ENCODE measurements at regions not wholly inside any gene's neighbourhood (a gene's known extent, or its start where the extent isn't known, plus 50 kb on each side); places are given as distances from the start of the nearest gene placed in this dataset.

DNA sequence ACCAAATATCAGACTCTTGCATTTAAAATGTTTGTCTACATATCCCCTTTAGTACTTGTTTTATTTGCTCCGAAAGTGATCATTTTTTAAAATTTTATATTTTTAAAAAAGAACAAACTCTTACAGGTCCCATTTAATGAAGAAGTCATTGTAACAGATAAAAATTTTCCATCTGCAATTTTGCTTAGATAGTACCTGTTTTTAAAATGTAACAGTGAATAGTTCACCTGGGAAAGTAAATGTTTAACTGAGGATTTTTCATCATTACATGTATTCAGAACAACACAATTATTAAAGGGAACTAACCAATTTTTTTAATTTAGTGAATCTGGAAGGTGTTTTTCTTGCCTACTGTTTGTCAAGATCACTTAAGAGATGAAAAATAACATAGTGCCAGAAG, 1099.5 kb upstream of the PHF14 start:
- no peaks in the 10 kb centered on the region for H3K9me3 ChIP-seq (ENCODE audit: control insufficient read depth, low read length)
- no peaks in the 10 kb centered on the region for H3K27me3 ChIP-seq (ENCODE audit: control insufficient read depth, insufficient read depth, low read length)
- no peak overlapping the region for H3K27ac ChIP-seq
- H3K4me2 ChIP-seq (ENCODE audit: low read length): no peak overlapping the region
- H3K9ac ChIP-seq: no peak overlapping the region
- TF ChIP-seq, protein P1, sequence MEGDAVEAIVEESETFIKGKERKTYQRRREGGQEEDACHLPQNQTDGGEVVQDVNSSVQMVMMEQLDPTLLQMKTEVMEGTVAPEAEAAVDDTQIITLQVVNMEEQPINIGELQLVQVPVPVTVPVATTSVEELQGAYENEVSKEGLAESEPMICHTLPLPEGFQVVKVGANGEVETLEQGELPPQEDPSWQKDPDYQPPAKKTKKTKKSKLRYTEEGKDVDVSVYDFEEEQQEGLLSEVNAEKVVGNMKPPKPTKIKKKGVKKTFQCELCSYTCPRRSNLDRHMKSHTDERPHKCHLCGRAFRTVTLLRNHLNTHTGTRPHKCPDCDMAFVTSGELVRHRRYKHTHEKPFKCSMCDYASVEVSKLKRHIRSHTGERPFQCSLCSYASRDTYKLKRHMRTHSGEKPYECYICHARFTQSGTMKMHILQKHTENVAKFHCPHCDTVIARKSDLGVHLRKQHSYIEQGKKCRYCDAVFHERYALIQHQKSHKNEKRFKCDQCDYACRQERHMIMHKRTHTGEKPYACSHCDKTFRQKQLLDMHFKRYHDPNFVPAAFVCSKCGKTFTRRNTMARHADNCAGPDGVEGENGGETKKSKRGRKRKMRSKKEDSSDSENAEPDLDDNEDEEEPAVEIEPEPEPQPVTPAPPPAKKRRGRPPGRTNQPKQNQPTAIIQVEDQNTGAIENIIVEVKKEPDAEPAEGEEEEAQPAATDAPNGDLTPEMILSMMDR (IDR thresholded peaks at IDR 0.05): no peak
- H3K4me3 ChIP-seq (ENCODE audit: low read depth, low read length): no peak overlapping the region
- no peak overlapping the region for H2AFZ ChIP-seq
- no peaks in the 10 kb centered on the region for H3K4me1 ChIP-seq
- no peaks in the 10 kb centered on the region for H3K79me2 ChIP-seq
- H3K36me3 ChIP-seq (ENCODE audit: control insufficient read depth, insufficient read depth, low read length): no peaks in the 10 kb centered on the region

DNA sequence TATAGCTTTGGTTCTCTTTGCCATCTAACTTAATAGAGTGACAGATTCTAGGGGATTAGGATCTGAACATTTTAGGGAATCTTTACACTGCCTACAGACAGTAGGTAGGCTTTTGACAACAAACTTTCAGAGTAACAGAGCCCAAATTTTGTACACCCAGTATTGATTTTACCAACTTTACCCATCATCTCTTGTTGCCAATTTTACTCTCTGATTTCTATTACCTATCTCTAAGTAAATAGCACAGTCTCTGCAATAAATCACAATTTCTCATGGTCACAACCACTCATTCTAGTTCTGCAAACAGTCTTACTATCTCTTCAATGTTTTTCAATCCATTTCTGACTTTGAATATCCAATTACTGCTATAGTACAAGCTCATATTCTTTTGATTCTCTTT, 1097.6 kb upstream of the PHF14 start:
- TF ChIP-seq, protein P1 (IDR thresholded peaks at IDR 0.05): no peak
- Histone ChIP-seq H3K4me1 (no peaks in the 10 kb centered on the region), H3K27me3 (ENCODE audit: control insufficient read depth, insufficient read depth, low read length) (no peaks in the 10 kb centered on the region), H3K27ac (no peak overlapping the region), H3K4me2 (ENCODE audit: low read length) (no peak overlapping the region), H3K4me3 (ENCODE audit: low read depth, low read length) (no peak overlapping the region), H3K9me3 (ENCODE audit: control insufficient read depth, low read length) (no peaks in the 10 kb centered on the region), H3K9ac (no peak overlapping the region), H3K79me2 (no peaks in the 10 kb centered on the region), H2AFZ (no peak overlapping the region), H3K36me3 (ENCODE audit: control insufficient read depth, insufficient read depth, low read length) (no peaks in the 10 kb centered on the region)

DNA sequence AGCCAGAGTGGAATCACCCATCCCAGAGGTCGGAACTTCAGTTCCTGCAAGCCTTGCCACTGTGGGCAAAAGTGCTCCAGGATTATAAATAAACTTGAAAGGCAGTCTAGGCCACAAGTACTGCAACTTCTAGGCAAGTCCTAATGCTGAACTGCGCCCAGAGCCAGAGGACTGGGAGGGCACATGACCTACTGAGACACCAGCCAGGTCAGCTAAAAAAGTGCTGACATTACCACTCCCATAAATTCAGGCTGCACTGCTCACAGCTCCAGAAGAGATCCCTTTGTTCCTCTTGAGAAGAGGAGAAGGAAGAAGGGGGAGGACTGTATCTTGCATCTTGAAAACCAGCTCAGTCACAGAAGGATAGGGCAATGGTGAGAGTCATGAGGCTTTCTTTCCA, 1084.1 kb upstream of the PHF14 start:
- peaks cover 7% of the 10 kb centered on the region for H3K4me1 ChIP-seq
- TF ChIP-seq, protein P1 (IDR thresholded peaks at IDR 0.05): no peak
- H3K9me3 ChIP-seq (ENCODE audit: control insufficient read depth, low read length): no peaks in the 10 kb centered on the region
- H3K79me2 ChIP-seq: no peaks in the 10 kb centered on the region
- H3K9ac ChIP-seq: no peak overlapping the region
- H3K27ac ChIP-seq: peak overlapping the region; percentile 43
- no peak overlapping the region for H3K4me3 ChIP-seq (ENCODE audit: low read depth, low read length)
- peak overlapping the region; percentile 68 for H2AFZ ChIP-seq
- H3K36me3 ChIP-seq (ENCODE audit: control insufficient read depth, insufficient read depth, low read length): no peaks in the 10 kb centered on the region
- no peaks in the 10 kb centered on the region for H3K27me3 ChIP-seq (ENCODE audit: control insufficient read depth, insufficient read depth, low read length)
- no peak overlapping the region for H3K4me2 ChIP-seq (ENCODE audit: low read length)

DNA sequence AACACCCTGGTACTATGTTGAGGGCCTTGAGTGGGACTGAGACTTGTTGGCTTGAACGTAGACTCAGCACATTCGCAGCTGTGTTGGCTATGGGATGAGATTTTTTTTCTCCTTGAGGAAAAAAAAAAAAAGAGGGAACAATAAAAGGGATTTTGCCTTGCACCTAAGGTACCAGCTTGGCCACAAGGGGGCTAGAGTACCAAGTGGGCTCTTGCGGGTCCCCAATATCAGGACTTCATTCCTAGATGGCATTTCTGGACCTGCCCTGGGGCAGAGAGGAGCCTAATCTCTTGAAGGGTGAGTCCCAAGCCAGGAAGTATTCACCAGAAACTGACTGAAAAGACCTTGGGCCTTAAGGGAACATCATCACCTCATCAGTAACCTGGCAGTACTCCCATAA, 1083.6 kb upstream of the PHF14 start:
- TF ChIP-seq, protein P1 (IDR thresholded peaks at IDR 0.05): no peak
- Histone ChIP-seq H3K4me2 (ENCODE audit: low read length) (no peak overlapping the region), H3K4me3 (ENCODE audit: low read depth, low read length) (no peak overlapping the region), H3K79me2 (no peaks in the 10 kb centered on the region), H3K27me3 (ENCODE audit: control insufficient read depth, insufficient read depth, low read length) (no peaks in the 10 kb centered on the region), H2AFZ (peak overlapping the region; percentile 68), H3K9me3 (ENCODE audit: control insufficient read depth, low read length) (no peaks in the 10 kb centered on the region), H3K36me3 (ENCODE audit: control insufficient read depth, insufficient read depth, low read length) (no peaks in the 10 kb centered on the region), H3K27ac (peak overlapping the region; percentile 27), H3K9ac (no peak overlapping the region), H3K4me1 (peaks cover 7% of the 10 kb centered on the region)

DNA sequence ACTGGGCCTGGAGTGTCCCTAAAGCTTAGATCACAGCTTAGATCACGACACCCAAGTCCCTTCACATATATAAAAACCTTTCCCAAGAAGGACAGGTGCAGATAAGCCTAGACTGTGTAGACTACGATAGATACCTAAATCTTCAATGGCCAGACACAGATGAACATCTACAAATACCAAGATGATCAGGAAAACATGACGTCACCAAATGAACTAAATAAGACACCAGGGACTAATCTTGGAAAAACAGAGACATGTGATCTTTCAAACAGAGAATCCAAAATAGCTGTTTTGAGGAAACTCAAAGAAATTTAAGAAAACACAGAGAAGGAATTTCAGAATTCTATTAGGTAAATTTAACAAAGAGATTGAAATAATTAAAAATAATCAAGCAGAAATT, 1082.6 kb upstream of the PHF14 start:
- TF ChIP-seq, protein P1 (IDR thresholded peaks at IDR 0.05): no peak
- Histone ChIP-seq H3K9me3 (ENCODE audit: control insufficient read depth, low read length) (no peaks in the 10 kb centered on the region), H3K27me3 (ENCODE audit: control insufficient read depth, insufficient read depth, low read length) (no peaks in the 10 kb centered on the region), H3K9ac (no peak overlapping the region), H3K36me3 (ENCODE audit: control insufficient read depth, insufficient read depth, low read length) (no peaks in the 10 kb centered on the region), H3K4me3 (ENCODE audit: low read depth, low read length) (no peak overlapping the region), H2AFZ (no peak overlapping the region), H3K79me2 (no peaks in the 10 kb centered on the region), H3K4me1 (peaks cover 7% of the 10 kb centered on the region), H3K4me2 (ENCODE audit: low read length) (no peak overlapping the region), H3K27ac (no peak overlapping the region)

Data from parathyroid adenoma (tissue), 2 donors.